ENCODE measurements at regions not wholly inside any gene's neighbourhood (a gene's known extent, or its start where the extent isn't known, plus 50 kb on each side); places are given as distances from the start of the nearest gene placed in this dataset.

DNA sequence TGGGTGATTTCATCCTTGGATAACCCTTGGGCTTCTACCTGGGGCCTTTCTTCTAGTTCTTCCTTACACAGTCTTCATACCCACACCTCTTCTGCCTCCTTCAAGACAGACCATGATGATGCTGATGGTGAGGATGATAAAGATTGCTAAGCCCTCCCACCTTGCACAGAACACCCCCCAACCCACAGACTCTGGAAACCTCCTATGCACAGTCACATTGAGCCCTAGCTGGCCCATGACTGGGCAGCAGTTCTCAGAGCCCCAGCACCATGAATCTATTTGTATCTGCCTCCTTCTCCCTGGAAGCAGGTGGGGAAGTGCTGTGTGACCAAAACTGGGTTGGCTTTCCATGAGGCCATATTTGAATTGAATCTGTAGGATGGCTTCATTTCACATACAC is 99.8 kb downstream of the EN1 start:
- H3K9ac ChIP-seq (ENCODE audit: low read length): no peak overlapping the region
- H3K9me2 ChIP-seq (ENCODE audit: insufficient read depth, low read length): no peaks in the 10 kb centered on the region
- H2AFZ ChIP-seq (ENCODE audit: low read depth, low read length): no peak overlapping the region
- H4K20me1 ChIP-seq (ENCODE audit: insufficient read depth): no peaks in the 10 kb centered on the region
- no peaks in the 10 kb centered on the region for H3F3A ChIP-seq (ENCODE audit: insufficient read depth, low read length, poor library complexity, severe bottlenecking)
- H3K4me2 ChIP-seq (ENCODE audit: low read length): no peak overlapping the region
- no peaks in the 10 kb centered on the region for H3K9me3 ChIP-seq (ENCODE audit: low read length)
- no peak overlapping the region for H3K27ac ChIP-seq (ENCODE audit: low read length)
- H3K36me3 ChIP-seq (ENCODE audit: insufficient read depth, low read length): no peaks in the 10 kb centered on the region
- H3K79me2 ChIP-seq (replicated peaks; ENCODE audit: insufficient read depth, low read length): no peaks in the 10 kb centered on the region
- H3K4me3 ChIP-seq (ENCODE audit: low read length): no peak overlapping the region
- H3K27me3 ChIP-seq (ENCODE audit: insufficient read depth, low read depth, low read length): no peaks in the 10 kb centered on the region
- no peak for TF ChIP-seq EP300 (conservative IDR thresholded peaks at IDR 0.05; ENCODE audit: poor library complexity, severe bottlenecking)
- TF ChIP-seq SMC3 (conservative IDR thresholded peaks at IDR 0.05; ENCODE audit: poor library complexity): no peak
- no peak for TF ChIP-seq RAD21 (conservative IDR thresholded peaks at IDR 0.05)
- no peak for TF ChIP-seq TAF1 (IDR thresholded peaks at IDR 0.05; ENCODE audit: low read depth)
- no peak for TF ChIP-seq POLR2AphosphoS5 (IDR thresholded peaks at IDR 0.05)
- no peak for TF ChIP-seq EZH2 (IDR thresholded peaks at IDR 0.05; ENCODE audit: borderline replicate concordance, insufficient read depth, low read length, poor library complexity, severe bottlenecking)
- no peak for TF ChIP-seq REST (IDR thresholded peaks at IDR 0.05; ENCODE audit: borderline replicate concordance)
- TF ChIP-seq CTCF (IDR thresholded peaks at IDR 0.05; ENCODE audit: poor library complexity, severe bottlenecking): no peak
- no peak for TF ChIP-seq MXI1 (conservative IDR thresholded peaks at IDR 0.05; ENCODE audit: poor library complexity, severe bottlenecking)

- H3K9me2 ChIP-seq (ENCODE audit: insufficient read depth, low read length): no peaks in the 10 kb centered on the region
These were observed 100.4 kb downstream of the EN1 start for GRCh38 chr2:118747066-118747465.

More at GRCh38 chr2:118747066-118747465, 100.4 kb downstream of the EN1 start:
- H3K4me2 ChIP-seq (ENCODE audit: low read length): no peak overlapping the region
- H3K36me3 ChIP-seq (ENCODE audit: insufficient read depth, low read length): no peaks in the 10 kb centered on the region
- H3F3A ChIP-seq (ENCODE audit: insufficient read depth, low read length, poor library complexity, severe bottlenecking): no peaks in the 10 kb centered on the region
- no peak overlapping the region for H3K4me3 ChIP-seq (ENCODE audit: low read length)
- no peaks in the 10 kb centered on the region for H3K27me3 ChIP-seq (ENCODE audit: insufficient read depth, low read depth, low read length)
- H3K27ac ChIP-seq (ENCODE audit: low read length): no peak overlapping the region
- no peak overlapping the region for H2AFZ ChIP-seq (ENCODE audit: low read depth, low read length)
- no peaks in the 10 kb centered on the region for H4K20me1 ChIP-seq (ENCODE audit: insufficient read depth)
- no peak for TF ChIP-seq REST (IDR thresholded peaks at IDR 0.05; ENCODE audit: borderline replicate concordance)
- TF ChIP-seq CTCF (IDR thresholded peaks at IDR 0.05; ENCODE audit: poor library complexity, severe bottlenecking): no peak
- no peak for TF ChIP-seq RAD21 (conservative IDR thresholded peaks at IDR 0.05)
- TF ChIP-seq POLR2AphosphoS5 (IDR thresholded peaks at IDR 0.05): no peak
- no peak for TF ChIP-seq EZH2 (IDR thresholded peaks at IDR 0.05; ENCODE audit: borderline replicate concordance, insufficient read depth, low read length, poor library complexity, severe bottlenecking)
- no peak for TF ChIP-seq EP300 (conservative IDR thresholded peaks at IDR 0.05; ENCODE audit: poor library complexity, severe bottlenecking)
- no peak for TF ChIP-seq MXI1 (conservative IDR thresholded peaks at IDR 0.05; ENCODE audit: poor library complexity, severe bottlenecking)
- no peak for TF ChIP-seq TAF1 (IDR thresholded peaks at IDR 0.05; ENCODE audit: low read depth)
- no peaks in the 10 kb centered on the region for H3K9me3 ChIP-seq (ENCODE audit: low read length)
- H3K79me2 ChIP-seq (replicated peaks; ENCODE audit: insufficient read depth, low read length): no peaks in the 10 kb centered on the region
- H3K9ac ChIP-seq (ENCODE audit: low read length): no peak overlapping the region
